ENCODE measurements at regions not wholly inside any gene's neighbourhood (a gene's known extent, or its start where the extent isn't known, plus 50 kb on each side); places are given as distances from the start of the nearest gene placed in this dataset.
"Not testable (repeated sequence)": the region's sequence is repeated elsewhere in the genome, so short reads cannot be mapped to it uniquely, and the experiment has no call there.

DNA sequence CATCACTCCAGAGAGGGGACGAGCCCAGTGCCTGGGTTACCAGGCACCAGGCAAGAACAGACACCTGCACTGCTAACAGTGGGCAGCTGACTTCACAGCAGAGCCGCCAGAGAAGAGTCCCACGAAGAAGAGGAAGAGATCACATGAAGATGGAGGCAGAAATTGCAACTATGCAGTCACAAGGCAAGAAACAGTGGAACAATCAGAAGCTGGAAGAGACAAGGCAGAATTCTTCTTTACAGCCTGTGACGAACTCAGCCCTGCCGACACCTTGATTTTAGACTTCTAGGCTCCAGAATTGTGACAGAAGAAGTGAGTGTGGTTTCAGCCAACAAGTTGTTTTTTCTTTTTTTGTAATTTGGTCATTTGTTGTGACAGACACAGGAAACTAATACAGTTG lies 59.2 kb downstream of the IL12A start:
- DNase-seq (ENCODE audit: low read depth in 2 of 2), result no peak

DNA sequence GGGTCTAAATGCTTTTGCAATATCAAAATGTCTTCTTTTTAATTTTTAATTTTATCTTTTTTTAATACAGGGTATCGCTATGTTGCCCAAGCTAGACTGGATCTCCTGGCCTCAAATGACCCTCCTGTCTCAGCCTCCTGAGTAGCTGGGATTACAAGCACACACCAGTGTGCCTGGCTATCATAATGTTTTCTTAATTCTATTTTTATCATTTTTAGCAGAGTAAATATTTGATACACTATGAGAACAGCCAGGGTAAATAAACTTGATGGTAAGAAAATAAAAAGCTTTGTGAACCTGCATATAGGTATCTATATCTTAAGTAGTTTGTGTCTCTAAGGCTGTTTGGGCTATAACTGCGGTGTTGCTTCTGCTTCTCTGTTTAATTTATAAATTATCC lies 60.4 kb downstream of the IL12A start:
- DNase-seq (ENCODE audit: low read depth in 2 of 2), result no peak

DNA sequence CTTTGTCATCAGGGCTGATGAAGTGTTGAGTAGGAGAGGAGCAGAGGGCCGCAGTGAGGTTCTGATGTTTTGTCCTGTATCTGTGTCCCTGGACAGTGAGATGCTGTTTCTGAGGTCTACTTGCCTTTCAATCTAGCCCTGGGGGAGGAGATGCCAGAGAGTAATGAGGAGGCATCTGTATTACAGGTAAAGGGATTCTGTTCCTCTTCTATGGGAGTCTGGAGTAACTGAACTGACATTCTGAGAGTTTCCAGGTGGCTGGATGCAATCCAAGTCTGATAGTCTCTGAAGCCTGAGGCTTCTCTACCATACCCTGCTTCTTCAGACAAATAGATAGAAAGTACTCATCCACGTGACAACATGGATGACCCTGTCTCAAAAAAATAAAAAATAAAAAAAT lies 60.9 kb downstream of the IL12A start:
- DNase-seq (ENCODE audit: low read depth in 2 of 2), result no peak

GRCh38 chr3:160049988-160050387 lies 61.4 kb downstream of the IL12A start:
- DNase-seq (ENCODE audit: low read depth in 2 of 2), result no peak

GRCh38 chr3:160052385-160053047 lies 63.9 kb downstream of the IL12A start:
- DNase-seq (ENCODE audit: low read depth in 2 of 2), result no peak

DNA sequence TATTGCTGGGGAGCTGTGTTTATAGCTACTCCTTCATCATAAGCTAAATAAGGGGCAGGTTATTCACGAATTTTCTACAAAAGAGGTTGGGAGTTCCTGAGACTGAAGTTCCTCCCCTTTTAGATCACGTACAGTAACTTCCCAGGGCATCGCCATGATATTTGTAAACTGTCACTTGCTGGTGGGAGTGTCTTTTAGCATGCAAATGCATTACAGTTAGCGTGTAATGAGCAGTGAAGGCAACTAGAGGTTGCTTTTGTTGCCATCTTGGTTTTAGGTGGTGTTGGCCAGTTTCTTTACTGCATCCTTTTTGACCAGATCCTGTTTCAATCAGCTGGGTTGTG lies 64.4 kb downstream of the IL12A start:
- DNase-seq (ENCODE audit: low read depth in 2 of 2), result no peak

- DNase-seq (ENCODE audit: low read depth in 2 of 2), result not testable (repeated sequence)
These were observed 66.2 kb downstream of the IL12A start for GRCh38 chr3:160054862-160055261.

DNA sequence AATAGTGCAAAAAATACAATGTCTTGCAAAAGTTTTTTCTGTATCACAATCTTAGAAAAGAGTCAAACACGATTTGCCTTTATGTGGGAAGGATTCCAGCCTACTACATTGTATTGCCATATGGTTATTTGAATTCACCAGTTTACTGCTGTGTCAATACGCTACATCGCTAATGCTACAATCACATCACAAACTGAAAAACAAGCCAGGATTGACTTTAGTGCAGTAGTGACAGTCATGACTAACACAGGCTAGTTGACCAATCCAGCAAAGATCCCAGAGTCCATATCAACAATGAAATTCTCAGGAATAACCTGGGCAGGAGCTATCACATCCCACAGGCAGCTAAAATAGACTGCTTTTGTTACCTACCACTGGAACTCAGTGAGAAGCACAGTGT lies 67.0 kb downstream of the IL12A start:
- DNase-seq (ENCODE audit: low read depth in 2 of 2), result no peak

- DNase-seq (ENCODE audit: low read depth in 2 of 2), result no peak
These were observed 68.7 kb downstream of the IL12A start for GRCh38 chr3:160057331-160057730.

DNA sequence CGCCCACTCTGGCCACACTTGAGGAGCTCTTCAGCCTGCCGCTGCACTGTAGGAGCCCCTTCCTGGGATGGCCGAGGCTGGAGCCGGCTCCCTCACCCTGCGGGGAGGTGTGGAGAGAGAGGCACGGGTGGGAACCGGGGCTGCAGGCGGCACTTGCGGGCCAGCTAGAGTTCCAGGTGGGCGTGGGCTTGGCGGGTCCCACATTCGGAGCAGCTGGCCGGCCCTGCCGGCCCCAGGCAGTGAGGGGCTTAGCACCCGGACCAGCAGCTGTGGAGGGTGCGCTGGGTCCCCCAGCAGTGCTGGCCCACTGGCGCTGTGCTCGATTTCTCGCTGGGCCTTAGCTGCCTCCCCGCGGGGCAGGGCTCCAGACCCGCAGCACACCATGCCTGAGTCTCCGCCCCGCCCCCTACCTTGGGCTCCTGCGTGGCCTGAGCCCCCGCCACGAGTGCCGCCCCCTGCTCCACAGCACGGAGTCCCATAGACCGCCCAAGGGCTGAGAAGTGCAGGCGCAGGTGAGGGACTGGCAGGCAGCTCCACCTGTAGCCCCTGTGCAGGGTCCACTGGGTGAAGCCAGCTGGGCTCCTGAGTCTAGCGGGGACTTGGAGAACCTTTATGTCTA lies 71.9 kb downstream of the IL12A start:
- no peak for DNase-seq (ENCODE audit: low read depth in 2 of 2)

DNA sequence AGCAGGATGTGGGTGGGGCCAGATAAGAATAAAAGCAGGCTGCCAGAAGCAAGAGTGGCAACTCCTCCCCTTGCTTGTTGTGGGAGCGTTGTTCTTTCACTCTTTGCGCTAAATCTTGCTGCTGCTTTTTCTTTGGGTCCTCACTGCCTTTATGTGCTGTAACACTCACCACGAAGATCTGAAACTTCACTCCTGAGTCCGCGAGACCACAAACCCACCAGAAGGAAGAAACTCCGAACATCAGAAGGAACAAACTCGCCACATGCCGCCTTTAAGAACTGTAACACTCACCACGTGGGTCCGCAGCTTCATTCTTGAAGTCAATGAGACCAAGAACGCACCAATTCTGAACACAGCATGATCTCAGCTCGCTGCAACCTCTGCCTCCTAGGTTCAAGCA lies 72.9 kb downstream of the IL12A start:
- no peak for DNase-seq (ENCODE audit: low read depth in 2 of 2)

- no peak for DNase-seq (ENCODE audit: low read depth in 2 of 2)
These were observed 76.6 kb downstream of the IL12A start for GRCh38 chr3:160065282-160065681.

DNA sequence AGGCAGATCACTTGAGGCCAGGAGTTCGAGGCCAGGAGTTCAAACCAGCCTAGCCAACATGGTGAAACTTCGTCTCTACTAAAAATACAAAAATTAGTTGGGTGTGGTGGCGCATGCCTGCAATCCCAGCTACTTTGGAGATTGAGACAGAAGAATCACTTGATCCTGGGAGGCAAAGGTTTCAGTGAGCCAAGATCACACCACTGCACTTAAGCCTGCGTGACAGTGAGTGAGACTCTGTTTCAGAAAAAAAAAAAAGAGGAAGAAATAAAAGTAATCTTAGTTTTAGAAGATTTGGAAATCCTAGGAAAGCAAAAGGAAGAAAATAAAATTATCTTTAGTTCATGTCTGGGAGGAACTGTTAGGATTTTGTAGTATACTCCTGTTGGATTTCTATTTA lies 77.2 kb downstream of the IL12A start:
- no peak for DNase-seq (ENCODE audit: low read depth in 2 of 2)

GRCh38 chr3:160069986-160070385 lies 81.4 kb downstream of the IL12A start:
- no peak for DNase-seq (ENCODE audit: low read depth in 2 of 2)

DNA sequence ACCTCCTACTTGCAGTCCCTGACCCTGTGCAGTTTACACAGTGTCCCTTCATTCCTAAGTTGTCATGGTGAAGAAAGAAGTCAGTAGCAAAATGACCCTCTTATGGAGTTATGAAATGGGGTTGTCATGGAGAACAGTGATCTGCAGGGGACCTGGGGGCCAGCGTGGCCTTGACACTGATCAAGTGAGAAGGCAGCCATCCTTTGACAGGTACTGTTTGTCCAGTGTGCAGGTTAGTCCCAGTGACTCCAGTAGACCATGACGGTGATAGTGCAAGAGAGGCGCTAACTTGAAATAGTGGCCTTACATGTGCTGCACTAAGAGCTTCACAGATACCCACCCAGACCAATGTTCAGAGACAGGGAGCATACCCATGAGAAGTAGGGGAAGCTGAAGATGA lies 87.9 kb downstream of the IL12A start:
- DNase-seq (ENCODE audit: low read depth in 2 of 2), result no peak

GRCh38 chr3:160078533-160078932 lies 89.9 kb downstream of the IL12A start:
- DNase-seq (ENCODE audit: low read depth in 2 of 2), result no peak

DNA sequence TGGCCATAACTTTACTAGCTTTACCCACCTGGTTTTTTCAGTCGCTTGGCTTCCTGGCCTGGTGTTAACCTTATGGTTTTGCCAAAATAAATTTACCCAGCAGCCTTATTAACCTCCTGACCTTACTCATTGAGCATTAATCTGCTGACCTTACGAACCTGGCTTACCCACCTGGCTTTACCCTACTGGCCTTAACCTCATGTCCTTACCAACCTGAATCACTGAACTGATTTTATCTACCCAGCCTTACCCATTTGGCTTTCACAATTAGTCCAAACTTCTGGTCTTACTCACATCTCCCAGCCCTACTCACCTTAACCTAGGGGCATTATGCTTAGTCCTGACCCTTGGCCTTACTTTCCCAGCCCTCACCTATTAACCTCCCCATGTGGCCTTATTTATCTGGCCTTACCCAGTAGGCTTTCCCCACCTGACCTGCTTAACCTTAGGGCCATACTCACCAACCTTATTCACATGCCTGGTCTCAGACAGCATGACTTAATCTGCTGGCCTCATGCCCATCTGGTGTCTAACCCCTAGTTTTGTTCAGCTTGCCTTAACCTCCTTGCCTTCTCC lies 93.4 kb downstream of the IL12A start:
- DNase-seq (ENCODE audit: low read depth in 2 of 2), result no peak

- DNase-seq (ENCODE audit: low read depth in 2 of 2), result no peak
These were observed 96.4 kb downstream of the IL12A start for GRCh38 chr3:160084998-160085397.

DNA sequence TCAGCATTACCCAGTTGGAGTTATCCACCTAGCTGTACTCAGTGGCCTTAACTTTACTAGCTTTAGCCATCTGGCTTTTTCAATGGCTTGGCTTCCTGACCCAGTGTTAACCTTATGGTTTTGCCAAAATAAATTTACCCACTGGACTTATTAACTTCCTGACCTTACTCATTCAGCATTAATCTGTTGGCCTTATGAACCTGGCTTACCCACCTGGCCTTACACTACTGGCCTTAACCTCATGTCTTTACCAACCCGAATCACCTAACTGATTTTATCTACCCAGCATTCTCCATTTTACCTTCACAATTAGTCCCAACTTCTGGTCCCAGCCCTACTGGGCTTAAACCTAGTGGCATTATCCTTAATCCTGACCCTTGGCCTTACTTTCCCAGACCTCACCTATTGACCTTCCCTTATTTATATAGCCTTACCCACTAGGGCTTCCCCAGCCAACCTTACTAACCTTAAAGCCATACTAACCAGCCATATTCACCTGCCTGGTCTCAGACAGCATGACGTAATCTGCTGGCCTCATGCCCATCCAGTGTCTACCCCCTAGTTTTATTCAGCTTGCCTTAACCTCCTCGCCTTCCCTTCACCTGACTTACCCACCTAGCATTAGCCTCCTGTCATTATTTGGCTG lies 100.0 kb downstream of the IL12A start:
- no peak for DNase-seq (ENCODE audit: low read depth in 2 of 2)

GRCh38 chr3:160090653-160091052 lies 102.0 kb downstream of the IL12A start:
- DNase-seq (ENCODE audit: low read depth in 2 of 2), result no peak

DNA sequence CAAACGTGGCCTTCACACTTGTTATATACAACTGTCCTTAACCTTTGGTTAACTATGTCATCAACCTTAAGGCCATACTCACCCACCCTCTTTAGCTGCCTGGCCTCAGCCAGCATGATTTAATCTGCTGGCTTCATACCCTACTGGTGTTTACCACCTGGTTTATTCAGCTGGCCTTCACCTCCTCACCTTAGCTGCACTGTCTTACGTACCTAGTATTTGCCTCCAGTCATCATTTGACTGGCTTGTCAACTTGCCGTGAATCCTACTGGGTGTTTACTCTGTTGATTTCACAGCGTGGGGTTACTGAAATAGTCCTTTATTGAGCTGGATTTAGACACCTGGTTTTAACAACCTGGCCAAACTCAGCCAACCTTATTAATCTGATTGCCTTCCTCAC lies 102.8 kb downstream of the IL12A start:
- no peak for DNase-seq (ENCODE audit: low read depth in 2 of 2)

DNA sequence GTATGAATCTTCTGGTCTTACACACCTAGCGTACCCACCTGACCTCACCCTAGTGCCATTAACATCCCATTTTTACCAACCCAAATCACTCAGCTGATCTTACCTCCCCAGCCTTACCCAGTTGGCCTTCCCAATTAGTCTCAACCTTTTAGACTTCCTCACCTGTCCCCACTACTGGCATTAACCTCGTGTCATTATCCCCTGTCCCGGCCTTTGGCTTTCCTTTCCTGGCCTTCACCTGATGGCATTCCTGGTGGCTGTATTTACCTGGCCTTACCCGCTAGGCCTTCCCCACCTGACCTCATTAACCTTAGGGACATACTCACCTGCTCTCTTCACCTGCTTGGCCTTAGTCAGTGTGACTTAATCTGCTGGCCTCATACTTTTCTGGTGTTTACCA lies 104.1 kb downstream of the IL12A start:
- no peak for DNase-seq (ENCODE audit: low read depth in 2 of 2)

GRCh38 chr3:160094562-160094961 lies 105.9 kb downstream of the IL12A start:
- DNase-seq (ENCODE audit: low read depth in 2 of 2), result no peak
